DOHH2 (cell line): ENCODE measurements at regions not wholly inside any gene's neighbourhood (a gene's known extent, or its start where the extent isn't known, plus 50 kb on each side); places are given as distances from the start of the nearest gene placed in this dataset.
"Not testable (repeated sequence)": the region's sequence is repeated elsewhere in the genome, so short reads cannot be mapped to it uniquely, and the experiment has no call there.

Experiments
- H3F3A ChIP-seq: fragments of 200-600 bp; sonication (generic), shearing (Covaris generic); 2 replicates; pipeline ENCODE4 v1.6.0; 2016; ENCODE audit warnings: antibody characterized with exemption, mild to moderate bottlenecking; ENCODE audit not compliant: control insufficient read depth, insufficient read depth
- H3K27ac ChIP-seq: fragments of 200-600 bp; sonication (generic); 2 replicates; pipeline ENCODE4 v1.5.1; 2014; ENCODE audit warnings: low read depth, mild to moderate bottlenecking, low read length, moderate library complexity
- H3K27me3 ChIP-seq: fragments of 200-600 bp; sonication (generic); 2 replicates; pipeline ENCODE4 v1.6.1; 2014; ENCODE audit warnings: mild to moderate bottlenecking, low read length, mixed read lengths; ENCODE audit not compliant: control insufficient read depth
- H3K36me3 ChIP-seq: fragments of 200-600 bp; sonication (generic); 2 replicates; pipeline ENCODE4 v1.6.1; 2014; ENCODE audit warnings: mild to moderate bottlenecking, low read length, moderate library complexity, mixed read lengths; ENCODE audit not compliant: control insufficient read depth
- H3K4me1 ChIP-seq: fragments of 200-600 bp; sonication (generic); 2 replicates; pipeline ENCODE4 v1.6.1; 2014; ENCODE audit warnings: mild to moderate bottlenecking, low read length, mixed read lengths; ENCODE audit not compliant: control insufficient read depth
- H3K4me2 ChIP-seq: fragments of 200-600 bp; sonication (generic); 2 replicates; pipeline ENCODE4 v1.6.0; 2014; ENCODE audit warnings: mild to moderate bottlenecking, low read length, moderate library complexity
- H3K4me3 ChIP-seq: fragments of 200-600 bp; sonication (generic); 2 replicates; pipeline ENCODE4 v1.5.1; 2014; ENCODE audit warnings: mild to moderate bottlenecking, low read length, mixed read lengths
- H3K79me2 ChIP-seq: fragments of 200-600 bp; sonication (generic); 2 replicates; pipeline ENCODE4 v1.6.1; 2014; ENCODE audit warnings: mild to moderate bottlenecking, low read length, mixed read lengths; ENCODE audit not compliant: control insufficient read depth
- H3K9me2 ChIP-seq: fragments of 200-600 bp; sonication (generic); replicated peaks from 2 replicates; pipeline ENCODE4 v1.6.1; 2014; ENCODE audit warnings: mild to moderate bottlenecking, low read length, mixed read lengths; ENCODE audit not compliant: control insufficient read depth
- H3K9me3 ChIP-seq: fragments of 200-600 bp; sonication (generic); 2 replicates; pipeline ENCODE4 v1.6.1; 2014; ENCODE audit warnings: antibody characterized with exemption, low read length, mixed read lengths; ENCODE audit not compliant: control insufficient read depth, insufficient read depth
- H4K20me1 ChIP-seq: fragments of 200-600 bp; sonication (generic); 2 replicates; pipeline ENCODE4 v1.6.0; 2014; ENCODE audit warnings: low read depth, mild to moderate bottlenecking, antibody characterized with exemption, low read length, moderate library complexity; ENCODE audit not compliant: control insufficient read depth, insufficient read depth
- CTCF ChIP-seq: fragments of 200-600 bp; sonication (generic); IDR thresholded peaks from one replicate; pipeline ENCODE4 v1.5.1; 2014; ENCODE audit warnings: antibody characterized with exemption, mild to moderate bottlenecking, low read depth, low read length; ENCODE audit not compliant: poor library complexity, severe bottlenecking
- EZH2phosphoT487 ChIP-seq: fragments of 200-600 bp; sonication (generic); IDR thresholded peaks from 2 replicates; pipeline ENCODE4 v1.6.1; 2017; ENCODE audit warnings: borderline replicate concordance, mild to moderate bottlenecking, antibody characterized with exemption, low read length, moderate library complexity, mixed read lengths

GRCh38 chr4:12446256-12446655, 1017.6 kb upstream of the HS3ST1 start:
- H3K4me1 ChIP-seq = no peaks in the 10 kb centered on the region
- H3F3A ChIP-seq = no peaks in the 10 kb centered on the region
- H3K9me2 ChIP-seq = no peaks in the 10 kb centered on the region
- no peaks in the 10 kb centered on the region for H3K79me2 ChIP-seq
- no peaks in the 10 kb centered on the region for H3K36me3 ChIP-seq
- no peak overlapping the region for H3K4me2 ChIP-seq
- no peak overlapping the region for H3K4me3 ChIP-seq
- no peaks in the 10 kb centered on the region for H3K27me3 ChIP-seq
- no peaks in the 10 kb centered on the region for H4K20me1 ChIP-seq
- no peaks in the 10 kb centered on the region for H3K9me3 ChIP-seq
- H3K27ac ChIP-seq = no peak overlapping the region
- TF ChIP-seq EZH2phosphoT487 = no peak
- TF ChIP-seq CTCF = no peak

GRCh38 chr4:12445711-12446235, 1017.1 kb upstream of the HS3ST1 start:
- Histone ChIP-seq H3K9me2 (no peaks in the 10 kb centered on the region), H4K20me1 (no peaks in the 10 kb centered on the region), H3F3A (no peaks in the 10 kb centered on the region), H3K4me3 (no peak overlapping the region), H3K4me1 (no peaks in the 10 kb centered on the region), H3K4me2 (no peak overlapping the region), H3K27ac (no peak overlapping the region), H3K79me2 (no peaks in the 10 kb centered on the region), H3K9me3 (no peaks in the 10 kb centered on the region), H3K36me3 (no peaks in the 10 kb centered on the region), H3K27me3 (no peaks in the 10 kb centered on the region)
- TF ChIP-seq EZH2phosphoT487 (no peak), CTCF (no peak)

GRCh38 chr4:12439633-12440305, 1011.1 kb upstream of the HS3ST1 start:
- Histone ChIP-seq H3K4me2 (no peak overlapping the region), H3K36me3 (no peaks in the 10 kb centered on the region), H3K4me1 (no peaks in the 10 kb centered on the region), H3K9me2 (no peaks in the 10 kb centered on the region), H3K27ac (no peak overlapping the region), H3K9me3 (no peaks in the 10 kb centered on the region), H3F3A (no peaks in the 10 kb centered on the region), H3K79me2 (no peaks in the 10 kb centered on the region), H3K4me3 (no peak overlapping the region), H4K20me1 (no peaks in the 10 kb centered on the region), H3K27me3 (no peaks in the 10 kb centered on the region)
- TF ChIP-seq EZH2phosphoT487 (no peak), CTCF (no peak)

GRCh38 chr4:12431259-12431658, 1002.6 kb upstream of the HS3ST1 start:
- H3K4me2 ChIP-seq, H3K4me3 ChIP-seq, H4K20me1 ChIP-seq, H3K36me3 ChIP-seq, H3K9me2 ChIP-seq, H3K79me2 ChIP-seq, H3K27ac ChIP-seq, H3K9me3 ChIP-seq, H3K27me3 ChIP-seq, H3K4me1 ChIP-seq, H3F3A ChIP-seq: not testable (repeated sequence)
